ENCODE measurements at regions not wholly inside any gene's neighbourhood (a gene's known extent, or its start where the extent isn't known, plus 50 kb on each side); places are given as distances from the start of the nearest gene placed in this dataset.

DNA sequence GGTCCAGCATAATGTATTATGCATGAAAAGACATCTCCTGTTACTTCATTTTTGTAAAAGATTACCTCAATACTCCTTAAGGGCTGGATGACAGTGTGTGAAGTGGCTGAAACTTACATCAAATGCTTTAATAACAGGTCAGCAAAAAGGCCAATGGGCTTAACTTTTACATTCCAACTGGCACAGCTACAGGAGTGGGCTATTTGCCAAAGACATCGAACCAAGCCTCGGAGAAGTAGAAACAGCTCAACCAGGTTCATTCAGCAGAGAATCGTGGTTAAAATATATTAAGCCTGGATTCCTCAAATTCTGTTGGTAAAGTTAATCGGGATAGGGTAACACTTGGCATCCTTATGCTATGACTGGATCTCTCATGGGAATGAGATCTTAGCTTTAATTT is 639.7 kb downstream of the TRIML1 start:
- TF ChIP-seq, protein P1, sequence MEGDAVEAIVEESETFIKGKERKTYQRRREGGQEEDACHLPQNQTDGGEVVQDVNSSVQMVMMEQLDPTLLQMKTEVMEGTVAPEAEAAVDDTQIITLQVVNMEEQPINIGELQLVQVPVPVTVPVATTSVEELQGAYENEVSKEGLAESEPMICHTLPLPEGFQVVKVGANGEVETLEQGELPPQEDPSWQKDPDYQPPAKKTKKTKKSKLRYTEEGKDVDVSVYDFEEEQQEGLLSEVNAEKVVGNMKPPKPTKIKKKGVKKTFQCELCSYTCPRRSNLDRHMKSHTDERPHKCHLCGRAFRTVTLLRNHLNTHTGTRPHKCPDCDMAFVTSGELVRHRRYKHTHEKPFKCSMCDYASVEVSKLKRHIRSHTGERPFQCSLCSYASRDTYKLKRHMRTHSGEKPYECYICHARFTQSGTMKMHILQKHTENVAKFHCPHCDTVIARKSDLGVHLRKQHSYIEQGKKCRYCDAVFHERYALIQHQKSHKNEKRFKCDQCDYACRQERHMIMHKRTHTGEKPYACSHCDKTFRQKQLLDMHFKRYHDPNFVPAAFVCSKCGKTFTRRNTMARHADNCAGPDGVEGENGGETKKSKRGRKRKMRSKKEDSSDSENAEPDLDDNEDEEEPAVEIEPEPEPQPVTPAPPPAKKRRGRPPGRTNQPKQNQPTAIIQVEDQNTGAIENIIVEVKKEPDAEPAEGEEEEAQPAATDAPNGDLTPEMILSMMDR (IDR thresholded peaks at IDR 0.05) = no peak
- TF ChIP-seq POLR2A (IDR thresholded peaks at IDR 0.05; ENCODE audit: low read depth) = no peak
